Fibroblast of lung (primary cell): ENCODE measurements at regions not wholly inside any gene's neighbourhood (a gene's known extent, or its start where the extent isn't known, plus 50 kb on each side); places are given as distances from the start of the nearest gene placed in this dataset.

Experiments
- EZH2 ChIP-seq: IDR thresholded peaks from 2 replicates; pipeline ENCODE4 v1.5.1; 2012; ENCODE audit warnings: low read length, control low read depth, mild to moderate bottlenecking; ENCODE audit errors: missing control alignments
- TF ChIP-seq, protein P1 (sequence below), 2 donors: IDR thresholded peaks in 1 of 2; conservative IDR thresholded peaks in 1 of 2; 1 replicate in 1 of 2; 2 replicates in 1 of 2; pipeline ENCODE4 v1.5.1; 2011 to 2012; ENCODE audit warnings: low read length in 2 of 2, control low read depth in 1 of 2, inconsistent platforms in 1 of 2, low read depth in 1 of 2, mild to moderate bottlenecking in 1 of 2

DNA sequence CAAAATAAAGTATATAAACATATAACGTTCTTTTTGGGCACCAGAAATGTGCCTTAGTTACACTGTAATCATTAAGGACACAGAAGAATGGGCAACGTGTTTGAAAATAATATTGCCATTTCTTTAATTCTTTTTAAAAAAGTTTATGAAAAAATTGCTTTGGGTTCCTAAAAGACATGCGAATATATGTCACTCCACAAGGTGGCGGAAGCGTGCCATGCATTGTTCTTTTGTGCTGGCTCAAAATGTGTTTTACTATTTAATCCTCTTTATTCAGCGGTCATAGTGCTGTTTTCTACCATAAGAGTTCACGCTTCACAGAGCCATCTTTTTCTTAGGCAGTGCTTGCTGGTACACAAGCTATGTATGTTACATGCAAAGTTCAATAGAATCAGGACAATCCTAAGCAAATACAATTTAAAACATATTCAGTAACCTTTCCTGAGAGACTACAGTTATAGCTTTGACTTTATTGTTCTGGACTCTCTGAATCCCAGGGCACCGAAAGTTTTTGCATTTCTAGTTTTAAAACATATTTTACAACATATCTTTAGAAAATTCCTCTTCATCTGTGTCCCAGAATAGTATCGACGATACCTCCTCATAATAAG, 147.8 kb upstream of the ERBB4 start:
- TF ChIP-seq, protein P1, sequence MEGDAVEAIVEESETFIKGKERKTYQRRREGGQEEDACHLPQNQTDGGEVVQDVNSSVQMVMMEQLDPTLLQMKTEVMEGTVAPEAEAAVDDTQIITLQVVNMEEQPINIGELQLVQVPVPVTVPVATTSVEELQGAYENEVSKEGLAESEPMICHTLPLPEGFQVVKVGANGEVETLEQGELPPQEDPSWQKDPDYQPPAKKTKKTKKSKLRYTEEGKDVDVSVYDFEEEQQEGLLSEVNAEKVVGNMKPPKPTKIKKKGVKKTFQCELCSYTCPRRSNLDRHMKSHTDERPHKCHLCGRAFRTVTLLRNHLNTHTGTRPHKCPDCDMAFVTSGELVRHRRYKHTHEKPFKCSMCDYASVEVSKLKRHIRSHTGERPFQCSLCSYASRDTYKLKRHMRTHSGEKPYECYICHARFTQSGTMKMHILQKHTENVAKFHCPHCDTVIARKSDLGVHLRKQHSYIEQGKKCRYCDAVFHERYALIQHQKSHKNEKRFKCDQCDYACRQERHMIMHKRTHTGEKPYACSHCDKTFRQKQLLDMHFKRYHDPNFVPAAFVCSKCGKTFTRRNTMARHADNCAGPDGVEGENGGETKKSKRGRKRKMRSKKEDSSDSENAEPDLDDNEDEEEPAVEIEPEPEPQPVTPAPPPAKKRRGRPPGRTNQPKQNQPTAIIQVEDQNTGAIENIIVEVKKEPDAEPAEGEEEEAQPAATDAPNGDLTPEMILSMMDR (conservative IDR thresholded peaks at IDR 0.05 in 1 of 2, IDR thresholded peaks at IDR 0.05 in 1 of 2; ENCODE audit: low read depth in 1 of 2, low read length in 2 of 2) = peak; percentile 72 to 85
- TF ChIP-seq EZH2 = no peak
